IPS-20b (cell line): ENCODE measurements at regions not wholly inside any gene's neighbourhood (a gene's known extent, or its start where the extent isn't known, plus 50 kb on each side); places are given as distances from the start of the nearest gene placed in this dataset.
"Not testable (repeated sequence)": the region's sequence is repeated elsewhere in the genome, so short reads cannot be mapped to it uniquely, and the experiment has no call there.

Source experiments
- H3K27ac ChIP-seq: one replicate; pipeline ENCODE4 v1.5.1; 2013; ENCODE audit warnings: low read length
- H3K27me3 ChIP-seq: 2 replicates; pipeline ENCODE4 v1.6.1; 2013; ENCODE audit warnings: mild to moderate bottlenecking, low read length, inconsistent platforms; ENCODE audit not compliant: insufficient read depth
- H3K36me3 ChIP-seq: 2 replicates; pipeline ENCODE4 v1.6.1; 2013; ENCODE audit warnings: low read depth, mild to moderate bottlenecking, inconsistent platforms, low read length, moderate library complexity; ENCODE audit not compliant: insufficient read depth
- H3K4me1 ChIP-seq: 2 replicates; pipeline ENCODE4 v1.6.1; 2013; ENCODE audit warnings: mild to moderate bottlenecking, control low read depth, inconsistent platforms, low read length, moderate library complexity; ENCODE audit not compliant: insufficient read depth
- H3K4me3 ChIP-seq: 2 replicates; pipeline ENCODE4 v1.5.1; 2013; ENCODE audit warnings: mild to moderate bottlenecking, low read length, inconsistent platforms
- H3K9ac ChIP-seq: 2 replicates; pipeline ENCODE4 v1.6.1; 2013; ENCODE audit warnings: low read depth, mild to moderate bottlenecking, inconsistent platforms, low read length, moderate library complexity
- H3K9me3 ChIP-seq: 2 replicates; pipeline ENCODE4 v1.6.1; 2013; ENCODE audit warnings: mild to moderate bottlenecking, low read depth, low read length, inconsistent platforms; ENCODE audit not compliant: insufficient read depth

- no peaks in the 10 kb centered on the region for H3K4me1 ChIP-seq
- H3K27ac ChIP-seq, result no peak overlapping the region
- H3K4me3 ChIP-seq, result no peak overlapping the region
- no peaks in the 10 kb centered on the region; the same call in 1 of the 2 replicates for H3K27me3 ChIP-seq
- no peaks in the 10 kb centered on the region for H3K9me3 ChIP-seq
- H3K36me3 ChIP-seq, result no peaks in the 10 kb centered on the region
- H3K9ac ChIP-seq, result no peak overlapping the region
These were observed 98.7 kb downstream of the NPIPB11 start for GRCh38 chr16:29307598-29308507.

GRCh38 chr16:29306943-29307597 is 99.4 kb downstream of the NPIPB11 start:
- Histone ChIP-seq H3K4me3 (no peak overlapping the region), H3K9me3 (no peaks in the 10 kb centered on the region), H3K27ac (no peak overlapping the region), H3K27me3 (no peaks in the 10 kb centered on the region; the same call in 1 of the 2 replicates), H3K4me1 (no peaks in the 10 kb centered on the region), H3K36me3 (no peaks in the 10 kb centered on the region), H3K9ac (no peak overlapping the region)

GRCh38 chr16:29306201-29306600 is 100.3 kb downstream of the NPIPB11 start:
- Histone ChIP-seq H3K27me3 (no peaks in the 10 kb centered on the region; the same call in 1 of the 2 replicates), H3K4me1 (no peaks in the 10 kb centered on the region), H3K36me3 (no peaks in the 10 kb centered on the region), H3K4me3 (no peak overlapping the region), H3K9ac (no peak overlapping the region), H3K27ac (no peak overlapping the region), H3K9me3 (no peaks in the 10 kb centered on the region)

- H3K9me3 ChIP-seq, H3K4me1 ChIP-seq, H3K27me3 ChIP-seq, H3K27ac ChIP-seq, H3K9ac ChIP-seq, H3K36me3 ChIP-seq, H3K4me3 ChIP-seq: not testable (repeated sequence)
These were observed 101.5 kb downstream of the NPIPB11 start for GRCh38 chr16:29305018-29305417.

GRCh38 chr16:29304251-29304650 is 102.3 kb downstream of the NPIPB11 start:
- no peak overlapping the region for H3K4me3 ChIP-seq
- no peak overlapping the region for H3K27ac ChIP-seq
- no peaks in the 10 kb centered on the region for H3K36me3 ChIP-seq
- H3K4me1 ChIP-seq, result no peaks in the 10 kb centered on the region
- no peak overlapping the region for H3K9ac ChIP-seq
- H3K9me3 ChIP-seq, result no peaks in the 10 kb centered on the region
- no peaks in the 10 kb centered on the region; the same call in 1 of the 2 replicates for H3K27me3 ChIP-seq

GRCh38 chr16:29303520-29303919 is 103.0 kb downstream of the NPIPB11 start:
- no peaks in the 10 kb centered on the region for H3K4me1 ChIP-seq
- H3K9ac ChIP-seq, result no peak overlapping the region
- no peaks in the 10 kb centered on the region; the same call in 1 of the 2 replicates for H3K27me3 ChIP-seq
- H3K36me3 ChIP-seq, result no peaks in the 10 kb centered on the region
- no peaks in the 10 kb centered on the region for H3K9me3 ChIP-seq
- no peak overlapping the region for H3K4me3 ChIP-seq
- H3K27ac ChIP-seq, result no peak overlapping the region

- no peaks in the 10 kb centered on the region; the same call in 1 of the 2 replicates for H3K27me3 ChIP-seq
- H3K27ac ChIP-seq, result no peak overlapping the region
- no peak overlapping the region for H3K9ac ChIP-seq
- no peaks in the 10 kb centered on the region for H3K9me3 ChIP-seq
- no peaks in the 10 kb centered on the region for H3K4me1 ChIP-seq
- H3K36me3 ChIP-seq, result no peaks in the 10 kb centered on the region
- H3K4me3 ChIP-seq, result no peak overlapping the region
These were observed 103.5 kb downstream of the NPIPB11 start for GRCh38 chr16:29302976-29303375.

- H3K36me3 ChIP-seq, H3K9me3 ChIP-seq: not testable (repeated sequence)
These were observed 104.1 kb downstream of the NPIPB11 start for GRCh38 chr16:29302433-29302832.

GRCh38 chr16:29301662-29302285 is 104.7 kb downstream of the NPIPB11 start:
- not testable (repeated sequence) for H3K27ac ChIP-seq, H3K36me3 ChIP-seq, H3K9ac ChIP-seq, H3K9me3 ChIP-seq, H3K4me1 ChIP-seq, H3K4me3 ChIP-seq, H3K27me3 ChIP-seq

More at GRCh38 chr16:29302433-29302832, 104.1 kb downstream of the NPIPB11 start:
- not testable (repeated sequence) for H3K9ac ChIP-seq, H3K4me1 ChIP-seq, H3K27me3 ChIP-seq, H3K27ac ChIP-seq, H3K4me3 ChIP-seq

- H3K9ac ChIP-seq, H3K4me3 ChIP-seq, H3K4me1 ChIP-seq: not testable (repeated sequence)
These were observed 105.7 kb downstream of the NPIPB11 start for GRCh38 chr16:29300541-29301535.

GRCh38 chr16:29300030-29300491 is 106.5 kb downstream of the NPIPB11 start:
- H3K9me3 ChIP-seq, H3K4me3 ChIP-seq, H3K27me3 ChIP-seq, H3K9ac ChIP-seq, H3K27ac ChIP-seq, H3K4me1 ChIP-seq, H3K36me3 ChIP-seq: not testable (repeated sequence)

More at GRCh38 chr16:29300541-29301535, 105.7 kb downstream of the NPIPB11 start:
- not testable (repeated sequence) for H3K27me3 ChIP-seq, H3K27ac ChIP-seq, H3K9me3 ChIP-seq, H3K36me3 ChIP-seq
